Endodermal cell (in vitro differentiated cells): ENCODE measurements at regions not wholly inside any gene's neighbourhood (a gene's known extent, or its start where the extent isn't known, plus 50 kb on each side); places are given as distances from the start of the nearest gene placed in this dataset.
"Not testable (repeated sequence)": the region's sequence is repeated elsewhere in the genome, so short reads cannot be mapped to it uniquely, and the experiment has no call there.

Experiments used
- DNase-seq: peaks from one replicate; pipeline ENCODE4 v3.0.0-alpha.2; 2017
- H3K27ac ChIP-seq: 2 replicates; pipeline ENCODE4 v1.5.1; 2013; ENCODE audit warnings: mild to moderate bottlenecking, low read depth, low read length, moderate library complexity
- H3K27me3 ChIP-seq: 2 replicates; pipeline ENCODE4 v1.6.1; 2013; ENCODE audit warnings: mild to moderate bottlenecking, low read length, moderate library complexity; ENCODE audit not compliant: insufficient read depth, control insufficient read depth, poor library complexity, severe bottlenecking
- H3K36me3 ChIP-seq: 2 replicates; pipeline ENCODE4 v1.7.0; 2013; ENCODE audit warnings: mild to moderate bottlenecking, low read length, moderate library complexity; ENCODE audit not compliant: control insufficient read depth, insufficient read depth
- H3K4me1 ChIP-seq: one replicate; pipeline ENCODE4 v1.7.0; 2013; ENCODE audit warnings: low read length; ENCODE audit not compliant: control insufficient read depth, insufficient read depth
- H3K4me3 ChIP-seq: 2 replicates; pipeline ENCODE4 v1.5.1; 2013; ENCODE audit warnings: mild to moderate bottlenecking, low read length, moderate library complexity
- H3K9ac ChIP-seq: 2 replicates; pipeline ENCODE4 v1.6.1; 2013; ENCODE audit warnings: mild to moderate bottlenecking, low read length, moderate library complexity; ENCODE audit not compliant: poor library complexity, severe bottlenecking; ENCODE audit errors: extremely low read depth
- H3K9me3 ChIP-seq: 2 replicates; pipeline ENCODE4 v1.6.1; 2013; ENCODE audit warnings: mild to moderate bottlenecking, low read length, moderate library complexity; ENCODE audit not compliant: control insufficient read depth
- H3K27ac Mint-ChIP-seq: 2 replicates; pipeline ENCODE4 v1.8.0; 2020; ENCODE audit warnings: mixed read lengths
- H3K27me3 Mint-ChIP-seq: 2 replicates; pipeline ENCODE4 v1.8.0; 2021; ENCODE audit warnings: mild to moderate bottlenecking, mixed read lengths; ENCODE audit not compliant: insufficient read depth
- H3K36me3 Mint-ChIP-seq: 2 replicates; pipeline ENCODE4 v1.8.0; 2020; ENCODE audit warnings: low read depth, mixed read lengths
- H3K4me1 Mint-ChIP-seq: 2 replicates; pipeline ENCODE4 v1.8.0; 2020; ENCODE audit warnings: mixed read lengths
- H3K4me3 Mint-ChIP-seq: 2 replicates; pipeline ENCODE4 v1.8.0; 2020; ENCODE audit warnings: mild to moderate bottlenecking, moderate library complexity, mixed read lengths
- H3K9me3 Mint-ChIP-seq: 2 replicates; pipeline ENCODE4 v1.8.0; 2020; ENCODE audit warnings: mild to moderate bottlenecking, mixed read lengths
- WGBS, 2 experiments: methylation state at CpG; one replicate each; pipeline versions ENCODE4 v1.1.5 to v1.1.7; 2013; ENCODE audit warnings: missing lambda C conversion rate in 2 of 2, mixed read lengths in 1 of 2; ENCODE audit not compliant: insufficient coverage in 1 of 2, insufficient read length in 1 of 2; 5-methylcytosine and 5-hydroxymethylcytosine counted together
- TF ChIP-seq, protein P1 (sequence below): fragments of 200-600 bp; sonication (generic); conservative IDR thresholded peaks from 2 replicates; pipeline ENCODE4 v1.5.0; 2021; ENCODE audit warnings: antibody characterized with exemption, mild to moderate bottlenecking

GRCh38 chr2:71922499-71923142 is 225.0 kb downstream of the CYP26B1 start:
- Mint-ChIP-seq H3K4me1 (no peaks in the 10 kb centered on the region), H3K9me3 (peaks cover 15% of the 10 kb centered on the region), H3K4me3 (no peak overlapping the region), H3K27me3 (peaks cover 4% of the 10 kb centered on the region), H3K36me3 (no peaks in the 10 kb centered on the region), H3K27ac (no peak overlapping the region)
- H3K4me1 ChIP-seq, result no peaks in the 10 kb centered on the region
- TF ChIP-seq, protein P1, sequence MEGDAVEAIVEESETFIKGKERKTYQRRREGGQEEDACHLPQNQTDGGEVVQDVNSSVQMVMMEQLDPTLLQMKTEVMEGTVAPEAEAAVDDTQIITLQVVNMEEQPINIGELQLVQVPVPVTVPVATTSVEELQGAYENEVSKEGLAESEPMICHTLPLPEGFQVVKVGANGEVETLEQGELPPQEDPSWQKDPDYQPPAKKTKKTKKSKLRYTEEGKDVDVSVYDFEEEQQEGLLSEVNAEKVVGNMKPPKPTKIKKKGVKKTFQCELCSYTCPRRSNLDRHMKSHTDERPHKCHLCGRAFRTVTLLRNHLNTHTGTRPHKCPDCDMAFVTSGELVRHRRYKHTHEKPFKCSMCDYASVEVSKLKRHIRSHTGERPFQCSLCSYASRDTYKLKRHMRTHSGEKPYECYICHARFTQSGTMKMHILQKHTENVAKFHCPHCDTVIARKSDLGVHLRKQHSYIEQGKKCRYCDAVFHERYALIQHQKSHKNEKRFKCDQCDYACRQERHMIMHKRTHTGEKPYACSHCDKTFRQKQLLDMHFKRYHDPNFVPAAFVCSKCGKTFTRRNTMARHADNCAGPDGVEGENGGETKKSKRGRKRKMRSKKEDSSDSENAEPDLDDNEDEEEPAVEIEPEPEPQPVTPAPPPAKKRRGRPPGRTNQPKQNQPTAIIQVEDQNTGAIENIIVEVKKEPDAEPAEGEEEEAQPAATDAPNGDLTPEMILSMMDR, result no peak
- 92 to 100% methylated on average over 4 to 7 of the region's 7 CpGs for WGBS, 2 experiments
- H3K27me3 ChIP-seq, result no peaks in the 10 kb centered on the region
- H3K36me3 ChIP-seq, result no peaks in the 10 kb centered on the region
- no peak for DNase-seq
- H3K9me3 ChIP-seq, result peaks cover 13% of the 10 kb centered on the region
- H3K9ac ChIP-seq, result no peak overlapping the region
- no peak overlapping the region for H3K27ac ChIP-seq
- no peak overlapping the region for H3K4me3 ChIP-seq

DNA sequence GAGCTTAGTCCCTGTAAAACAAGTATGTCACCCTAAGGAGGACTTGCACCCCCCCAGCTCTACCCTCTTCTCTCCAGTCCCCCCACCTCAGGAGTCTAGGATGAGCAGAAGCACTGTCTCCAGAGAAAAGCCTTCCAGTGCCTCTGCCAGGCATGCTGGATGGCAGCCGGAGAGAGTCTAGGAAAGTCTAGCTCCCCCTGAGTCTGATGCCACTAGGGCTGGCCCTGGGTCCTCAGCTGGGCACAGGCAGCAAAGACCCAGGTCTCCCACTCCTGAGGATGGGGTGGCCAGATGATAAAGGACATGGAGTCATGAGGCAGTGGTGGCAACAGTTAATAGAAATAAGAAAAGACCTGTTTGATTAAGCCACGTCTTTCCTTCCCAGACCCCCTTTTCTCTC is 225.6 kb downstream of the CYP26B1 start:
- TF ChIP-seq, protein P1, result no peak
- Histone ChIP-seq H3K9ac (no peak overlapping the region), H3K4me1 (no peaks in the 10 kb centered on the region), H3K27me3 (no peaks in the 10 kb centered on the region), H3K27ac (no peak overlapping the region), H3K9me3 (peaks cover 13% of the 10 kb centered on the region), H3K36me3 (no peaks in the 10 kb centered on the region), H3K4me3 (no peak overlapping the region)
- H3K4me1 Mint-ChIP-seq, result no peaks in the 10 kb centered on the region
- H3K27me3 Mint-ChIP-seq, result peaks cover 4% of the 10 kb centered on the region
- no peak overlapping the region for H3K4me3 Mint-ChIP-seq
- 85 to 88% methylated on average over 2 of the region's 2 CpGs for WGBS, 2 experiments
- H3K36me3 Mint-ChIP-seq, result no peaks in the 10 kb centered on the region
- peaks cover 17% of the 10 kb centered on the region for H3K9me3 Mint-ChIP-seq
- no peak overlapping the region for H3K27ac Mint-ChIP-seq
- no peak for DNase-seq

DNA sequence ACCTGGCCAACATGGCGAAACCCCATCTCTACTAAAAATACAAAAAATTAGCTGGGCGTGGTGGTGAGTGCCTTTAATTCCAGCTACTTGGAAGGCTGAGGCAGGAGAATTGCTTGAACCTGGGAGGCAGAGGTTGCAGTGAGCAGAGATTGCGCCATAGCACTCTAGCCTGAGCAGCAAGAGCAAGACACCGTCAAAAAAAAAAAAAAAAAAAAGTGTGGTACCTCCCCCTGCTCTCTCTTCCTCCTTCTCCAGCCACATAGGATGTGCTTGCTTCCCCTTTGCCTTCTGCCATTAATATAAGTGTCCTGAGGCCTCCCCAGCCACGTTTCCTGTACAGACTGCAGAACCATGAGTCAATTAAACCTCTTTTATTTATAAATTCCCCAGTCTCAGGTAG is 226.8 kb downstream of the CYP26B1 start:
- not testable (repeated sequence) for H3K27me3 Mint-ChIP-seq, H3K9ac ChIP-seq, H3K4me3 ChIP-seq, H3K4me1 ChIP-seq, H3K4me1 Mint-ChIP-seq, H3K27me3 ChIP-seq, H3K4me3 Mint-ChIP-seq, H3K27ac ChIP-seq, DNase-seq, H3K27ac Mint-ChIP-seq, H3K36me3 Mint-ChIP-seq, H3K36me3 ChIP-seq
- H3K9me3 Mint-ChIP-seq, result peaks cover 19% of the 10 kb centered on the region
- 91% methylated on average over 5 of the region's 5 CpGs; no CpG with 5 or more reads in 1 of the 2 experiments for WGBS, 2 experiments
- peaks cover 13% of the 10 kb centered on the region for H3K9me3 ChIP-seq

- Mint-ChIP-seq H3K36me3 (no peaks in the 10 kb centered on the region), H3K9me3 (peaks cover 19% of the 10 kb centered on the region), H3K27me3 (peaks cover 6% of the 10 kb centered on the region), H3K4me3 (no peak overlapping the region), H3K27ac (no peak overlapping the region), H3K4me1 (no peaks in the 10 kb centered on the region)
- TF ChIP-seq, protein P1, result no peak
- no peaks in the 10 kb centered on the region for H3K36me3 ChIP-seq
- H3K4me3 ChIP-seq, result no peak overlapping the region
- H3K9me3 ChIP-seq, result peaks cover 13% of the 10 kb centered on the region
- H3K27me3 ChIP-seq, result peaks cover 4% of the 10 kb centered on the region
- no peak overlapping the region for H3K9ac ChIP-seq
- H3K27ac ChIP-seq, result no peak overlapping the region
- H3K4me1 ChIP-seq, result no peaks in the 10 kb centered on the region
- no peak for DNase-seq
Measured at GRCh38 chr2:71919708-71920107, 228.0 kb downstream of the CYP26B1 start.
